Lower leg skin (tissue), 4 donors: ENCODE measurements at regions not wholly inside any gene's neighbourhood (a gene's known extent, or its start where the extent isn't known, plus 50 kb on each side); places are given as distances from the start of the nearest gene placed in this dataset.

Experiments used
- DNase-seq, 2 donors: peaks; one replicate each; pipeline ENCODE4 v3.0.0-alpha.2; 2019; ENCODE audit warnings: low spot score in 2 of 2
- H3K4me3 ChIP-seq: fragments of 200-600 bp; sonication (generic); 2 replicates; pipeline ENCODE4 v1.5.1; 2017; ENCODE audit warnings: mild to moderate bottlenecking, low read depth; ENCODE audit not compliant: poor library complexity, severe bottlenecking
- POLR2A ChIP-seq, 2 donors: fragments of 450-650 bp; IDR thresholded peaks; one replicate each; pipeline ENCODE4 v1.6.1; 2016 to 2017; ENCODE audit warnings: antibody characterized with exemption in 2 of 2, mild to moderate bottlenecking in 1 of 2, moderate library complexity in 1 of 2
- WGBS, 2 donors: methylation state at CpG; one replicate each; pipeline ENCODE4 v1.1.5; 2018; 5-methylcytosine and 5-hydroxymethylcytosine counted together
- intact Hi-C: fragments of 100-400 bp; cut with DNase I; formaldehyde crosslinking; loops from one replicate; pipeline ENCODE4 v1.15.0; 2023; ENCODE audit warnings: low total_unique reads
- TF ChIP-seq, protein P1 (sequence below), 3 donors: fragments of 450-650 bp; IDR thresholded peaks; one replicate each; pipeline ENCODE4 v1.5.1; 2016; ENCODE audit warnings: antibody characterized with exemption in 3 of 3, mild to moderate bottlenecking in 3 of 3, moderate library complexity in 2 of 3

GRCh38 chr2:153717060-153717459 is 154.7 kb upstream of the GALNT13 start:
- DNase-seq: no peak
- 61 to 73% methylated on average over 2 of the region's 2 CpGs for WGBS, 2 donors
- intact Hi-C loops: no loop called here
- no peak overlapping the region for H3K4me3 ChIP-seq
- TF ChIP-seq, protein P1, sequence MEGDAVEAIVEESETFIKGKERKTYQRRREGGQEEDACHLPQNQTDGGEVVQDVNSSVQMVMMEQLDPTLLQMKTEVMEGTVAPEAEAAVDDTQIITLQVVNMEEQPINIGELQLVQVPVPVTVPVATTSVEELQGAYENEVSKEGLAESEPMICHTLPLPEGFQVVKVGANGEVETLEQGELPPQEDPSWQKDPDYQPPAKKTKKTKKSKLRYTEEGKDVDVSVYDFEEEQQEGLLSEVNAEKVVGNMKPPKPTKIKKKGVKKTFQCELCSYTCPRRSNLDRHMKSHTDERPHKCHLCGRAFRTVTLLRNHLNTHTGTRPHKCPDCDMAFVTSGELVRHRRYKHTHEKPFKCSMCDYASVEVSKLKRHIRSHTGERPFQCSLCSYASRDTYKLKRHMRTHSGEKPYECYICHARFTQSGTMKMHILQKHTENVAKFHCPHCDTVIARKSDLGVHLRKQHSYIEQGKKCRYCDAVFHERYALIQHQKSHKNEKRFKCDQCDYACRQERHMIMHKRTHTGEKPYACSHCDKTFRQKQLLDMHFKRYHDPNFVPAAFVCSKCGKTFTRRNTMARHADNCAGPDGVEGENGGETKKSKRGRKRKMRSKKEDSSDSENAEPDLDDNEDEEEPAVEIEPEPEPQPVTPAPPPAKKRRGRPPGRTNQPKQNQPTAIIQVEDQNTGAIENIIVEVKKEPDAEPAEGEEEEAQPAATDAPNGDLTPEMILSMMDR (IDR thresholded peaks at IDR 0.05): no peak
- TF ChIP-seq POLR2A (IDR thresholded peaks at IDR 0.05): no peak

GRCh38 chr2:153739394-153739793 is 132.3 kb upstream of the GALNT13 start:
- intact Hi-C loops: no loop called here
- H3K4me3 ChIP-seq: no peak overlapping the region
- no peak for TF ChIP-seq POLR2A (IDR thresholded peaks at IDR 0.05)
- TF ChIP-seq, protein P1 (IDR thresholded peaks at IDR 0.05): no peak
- no peak for DNase-seq

GRCh38 chr2:153761936-153762335 is 109.8 kb upstream of the GALNT13 start:
- no peak overlapping the region for H3K4me3 ChIP-seq
- DNase-seq: no peak
- WGBS, 2 donors: 56 to 64% methylated on average over 1 of the region's 1 CpG
- TF ChIP-seq, protein P1 (IDR thresholded peaks at IDR 0.05): no peak
- no peak for TF ChIP-seq POLR2A (IDR thresholded peaks at IDR 0.05)
- intact Hi-C loops: no loop called here

DNA sequence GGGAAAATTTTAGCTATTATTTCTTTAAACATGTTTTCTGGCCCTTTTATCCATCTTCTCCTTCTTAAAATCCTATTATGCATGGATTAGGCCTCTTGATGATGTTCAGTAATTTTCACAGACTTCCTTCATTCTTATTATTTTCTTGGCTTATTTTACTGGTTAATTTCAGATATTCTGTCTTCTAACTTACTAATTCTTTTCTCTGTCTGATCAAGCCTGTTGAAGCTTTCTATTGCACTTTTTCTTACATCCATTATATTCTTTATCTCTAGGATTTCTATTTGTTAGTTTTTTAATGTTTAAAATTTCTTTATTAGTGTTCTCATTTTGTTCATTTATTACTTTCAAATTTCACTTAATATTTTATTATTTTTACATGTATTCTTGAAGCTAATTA is 105.3 kb upstream of the GALNT13 start:
- H3K4me3 ChIP-seq: no peak overlapping the region
- intact Hi-C loops: no loop called here
- no peak for DNase-seq
- TF ChIP-seq, protein P1 (IDR thresholded peaks at IDR 0.05): no peak
- TF ChIP-seq POLR2A (IDR thresholded peaks at IDR 0.05): no peak

- TF ChIP-seq POLR2A (IDR thresholded peaks at IDR 0.05): no peak
- TF ChIP-seq, protein P1 (IDR thresholded peaks at IDR 0.05): no peak
- intact Hi-C loops: no loop called here
- no peak overlapping the region for H3K4me3 ChIP-seq
- WGBS, 2 donors: 50 to 61% methylated on average over 4 of the region's 4 CpGs
- no peak for DNase-seq
Observed at GRCh38 chr2:153770359-153770991, 101.2 kb upstream of the GALNT13 start.

DNA sequence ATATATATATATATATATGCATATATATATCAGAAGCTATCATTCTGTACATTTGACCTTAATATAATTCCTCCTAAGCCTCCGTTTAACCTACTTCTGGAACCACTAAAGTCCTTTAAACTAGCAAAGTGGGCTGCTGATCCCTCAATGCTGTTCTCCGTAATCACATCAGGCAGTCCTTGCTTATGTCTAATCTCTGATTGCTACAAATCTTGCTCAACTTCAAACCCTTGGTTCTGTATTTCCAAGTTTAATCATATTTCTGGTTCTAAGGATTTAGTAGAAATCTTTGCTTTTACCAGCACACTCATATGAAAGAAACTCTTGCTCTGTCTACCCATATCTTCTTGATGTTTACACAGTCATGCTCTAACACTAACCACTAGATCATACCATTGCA is 91.5 kb upstream of the GALNT13 start:
- no peak for DNase-seq
- no peak overlapping the region for H3K4me3 ChIP-seq
- TF ChIP-seq, protein P1 (IDR thresholded peaks at IDR 0.05): no peak
- TF ChIP-seq POLR2A (IDR thresholded peaks at IDR 0.05): no peak
- intact Hi-C loops: no loop called here
- WGBS, 2 donors: 71 to 78% methylated on average over 2 of the region's 2 CpGs
